HG03280 (cell line): ENCODE measurements at regions not wholly inside any gene's neighbourhood (a gene's known extent, or its start where the extent isn't known, plus 50 kb on each side); places are given as distances from the start of the nearest gene placed in this dataset.

Source experiments
- ATAC-seq: cut with Tn5 transposase; IDR thresholded peaks from one replicate; pipeline ENCODE4 v1.9.1; 2021; ENCODE audit warnings: mild to moderate bottlenecking, moderate library complexity; ENCODE audit not compliant: unreplicated experiment

DNA sequence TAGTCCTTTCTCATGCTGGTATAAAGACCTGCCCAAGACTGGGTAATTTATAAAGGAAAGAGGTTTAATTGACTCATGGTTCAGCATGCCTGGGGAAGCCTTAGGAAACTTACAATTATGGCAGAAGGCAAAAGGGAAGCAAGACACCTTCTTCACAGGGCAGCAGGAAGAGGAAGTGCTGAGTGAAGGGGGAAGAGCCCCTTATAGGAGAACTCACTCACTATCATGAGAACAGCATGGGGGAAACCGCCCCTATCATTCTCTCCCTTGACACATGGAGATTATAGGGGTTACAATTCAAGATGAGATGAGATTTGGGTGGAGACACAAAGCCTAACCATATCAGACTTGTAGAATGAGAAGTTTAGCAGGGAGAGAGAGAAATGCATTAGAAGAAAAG lies 373.3 kb upstream of the DIAPH2 start:
- ATAC-seq: no peak

DNA sequence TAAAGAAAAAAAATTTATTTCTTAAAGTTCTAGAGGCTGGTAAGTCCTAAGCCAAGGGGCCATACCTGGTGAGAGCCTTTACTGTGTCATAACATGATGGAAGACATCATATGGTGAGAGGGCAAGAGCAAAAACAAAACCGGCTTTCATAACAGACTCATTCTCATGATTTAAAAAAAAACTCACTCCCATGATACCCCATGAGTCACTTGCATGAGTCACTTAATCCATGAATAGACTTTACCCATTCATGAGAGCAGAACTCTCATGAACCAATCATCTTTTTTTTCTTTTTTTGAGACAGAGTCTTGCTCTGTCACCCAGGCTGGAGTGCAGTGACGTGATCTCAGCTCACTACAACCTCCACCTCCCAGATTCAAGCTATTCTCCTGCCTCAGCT lies 369.7 kb upstream of the DIAPH2 start:
- no peak for ATAC-seq

DNA sequence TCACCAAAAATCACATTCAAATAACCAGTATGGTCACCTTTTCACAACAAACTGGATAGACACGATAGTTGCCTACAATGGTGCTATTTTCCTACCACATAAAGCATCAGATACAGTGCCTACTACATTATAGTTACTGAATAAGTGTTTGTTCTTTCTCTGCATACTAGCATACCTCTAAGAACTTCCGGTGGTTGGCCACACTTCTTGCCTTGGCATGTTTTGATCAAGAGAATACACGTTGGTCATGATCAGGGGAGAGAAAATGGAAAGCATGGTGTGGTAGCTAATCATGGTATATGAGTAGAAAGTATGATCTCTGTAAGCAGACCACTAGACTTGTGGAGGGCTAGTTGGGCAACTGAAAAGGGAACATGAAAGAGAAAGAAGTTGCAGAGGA lies 322.8 kb upstream of the DIAPH2 start:
- ATAC-seq: no peak

DNA sequence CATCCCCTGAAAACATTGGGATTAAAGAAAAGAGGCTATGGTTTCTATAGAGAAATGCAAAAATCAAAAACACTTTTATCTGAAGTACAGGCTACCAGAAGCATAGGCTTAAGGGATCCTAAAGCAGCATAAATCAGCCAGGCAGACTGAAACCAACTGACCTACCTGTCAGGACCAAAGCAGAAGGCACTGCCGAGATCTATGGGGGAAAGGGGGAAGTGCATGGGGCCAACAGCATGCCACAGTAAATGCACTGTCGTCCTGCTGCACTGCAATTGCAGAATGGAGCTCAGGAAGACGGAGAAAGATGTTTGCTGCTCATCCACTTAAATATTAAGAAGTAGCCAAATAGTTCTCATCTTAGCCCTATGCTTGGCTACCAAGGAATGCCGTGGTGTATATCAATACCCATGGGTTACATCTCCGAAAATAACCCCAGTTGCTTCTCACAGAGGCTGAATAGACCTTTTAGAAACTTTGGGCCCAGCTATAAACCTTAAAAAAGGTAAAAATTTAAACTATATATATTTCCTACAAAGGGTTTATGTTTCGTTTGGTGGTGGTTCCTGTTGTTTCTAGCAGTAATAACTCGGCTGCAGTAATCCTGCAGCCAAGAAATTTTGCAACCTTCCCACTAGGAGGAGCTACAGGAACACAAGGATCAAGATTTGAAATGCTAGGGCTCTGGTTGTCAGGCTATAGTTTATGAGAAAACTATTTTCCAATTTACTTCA lies 312.2 kb upstream of the DIAPH2 start:
- no peak for ATAC-seq

DNA sequence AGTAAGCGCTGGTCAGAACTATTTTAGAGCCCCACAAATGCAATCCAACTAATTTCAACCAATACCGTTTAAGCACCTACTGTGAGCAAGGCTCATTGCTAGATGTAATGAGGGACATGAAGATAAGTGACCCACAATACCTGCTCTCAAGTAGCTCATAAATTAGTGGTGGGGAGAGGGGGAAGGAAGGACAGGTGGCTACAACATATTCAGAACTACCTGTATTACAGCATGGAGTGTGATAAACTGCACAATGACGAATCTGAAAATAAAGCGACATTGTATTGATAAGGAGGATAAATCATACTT lies 311.6 kb upstream of the DIAPH2 start:
- no peak for ATAC-seq

DNA sequence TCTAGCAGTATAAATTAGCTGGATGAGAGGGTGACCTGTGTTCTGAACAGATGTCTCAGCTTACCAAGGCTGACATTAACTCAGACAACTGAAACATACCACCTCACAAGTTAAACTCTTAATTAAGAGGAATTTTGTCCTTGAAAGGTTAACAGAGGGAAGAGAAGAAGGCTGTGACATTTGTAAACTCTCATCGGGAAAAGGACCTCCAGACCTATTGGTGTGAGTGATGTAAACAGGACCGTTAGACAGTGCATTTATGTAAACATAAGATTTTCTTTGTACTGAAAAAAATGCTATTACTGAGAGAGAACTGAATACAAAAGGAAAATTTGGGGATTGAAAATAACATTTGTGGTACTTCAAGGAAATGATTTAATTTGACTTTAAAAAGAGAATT lies 308.4 kb upstream of the DIAPH2 start:
- no peak for ATAC-seq

DNA sequence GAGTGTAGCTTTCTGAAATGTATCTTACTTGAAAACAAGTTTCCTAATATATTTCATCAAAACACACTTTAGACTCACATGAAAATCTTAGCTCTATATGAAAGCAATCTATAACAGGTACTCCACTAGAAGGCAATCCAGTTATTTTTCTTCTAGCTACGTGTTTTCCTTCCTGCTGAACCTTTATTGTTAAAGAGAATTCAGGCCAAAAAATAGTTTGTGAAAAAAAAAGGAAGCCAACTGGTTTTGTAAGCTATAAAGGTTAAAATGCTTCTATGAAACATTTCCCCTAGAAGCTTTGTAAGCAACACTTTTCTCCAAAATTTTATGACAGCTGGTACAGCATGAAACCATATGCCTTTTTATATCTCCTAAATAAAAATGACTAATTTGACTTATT lies 304.7 kb upstream of the DIAPH2 start:
- no peak for ATAC-seq

DNA sequence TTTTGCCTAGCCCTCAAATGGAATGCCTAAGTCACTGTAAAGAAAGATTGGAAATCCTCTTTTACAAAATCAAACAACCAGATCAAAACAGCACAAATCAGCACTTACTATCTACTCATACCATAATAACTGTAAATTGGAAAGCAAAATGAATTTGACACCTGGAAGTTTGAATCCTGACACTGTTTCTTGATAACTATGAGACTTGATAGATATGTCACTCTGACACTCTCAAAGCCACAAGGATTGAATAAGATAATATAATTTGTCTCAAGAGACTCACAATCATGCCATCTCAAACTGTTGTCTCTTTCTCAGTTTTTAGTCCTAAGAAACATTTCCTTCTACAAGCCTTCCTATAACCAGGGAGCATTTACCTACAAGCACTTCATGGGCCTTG lies 302.6 kb upstream of the DIAPH2 start:
- no peak for ATAC-seq

DNA sequence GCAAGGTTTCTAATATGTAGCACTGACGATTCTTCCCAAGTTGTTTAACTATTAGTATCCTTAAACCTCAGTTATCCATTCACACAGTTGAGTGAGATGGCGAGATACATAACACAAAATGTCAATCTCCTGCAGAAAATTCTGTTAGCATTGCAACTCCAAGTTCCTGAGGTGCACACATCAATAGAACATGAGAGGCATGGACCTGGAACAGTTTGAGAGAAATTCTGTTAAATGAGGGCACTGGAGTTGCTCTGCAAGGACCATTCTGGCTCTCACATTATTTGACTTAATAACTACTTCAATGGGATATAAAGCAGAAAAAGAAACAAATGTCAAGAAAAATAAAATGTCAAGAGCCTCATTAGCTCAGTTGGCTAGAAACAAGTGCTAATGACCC lies 301.2 kb upstream of the DIAPH2 start:
- no peak for ATAC-seq

DNA sequence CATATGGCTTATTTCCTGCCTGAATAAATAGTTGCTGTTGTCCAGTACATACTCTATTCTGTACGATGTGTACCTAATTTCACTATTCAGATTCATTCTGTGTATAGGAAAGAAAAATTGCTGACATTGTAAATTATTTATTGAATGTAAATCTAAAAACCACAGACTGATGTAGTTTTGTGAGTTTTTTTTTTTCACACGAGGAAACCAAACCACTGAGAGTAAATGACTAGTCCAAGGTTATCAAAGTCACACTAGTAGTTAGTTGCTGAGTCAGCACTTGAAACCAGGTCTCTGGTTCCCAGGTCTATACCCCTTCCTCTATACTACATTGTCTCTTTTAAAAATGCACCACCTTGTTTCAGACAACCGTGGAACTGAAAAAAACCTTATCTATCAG lies 298.3 kb upstream of the DIAPH2 start:
- ATAC-seq: no peak

DNA sequence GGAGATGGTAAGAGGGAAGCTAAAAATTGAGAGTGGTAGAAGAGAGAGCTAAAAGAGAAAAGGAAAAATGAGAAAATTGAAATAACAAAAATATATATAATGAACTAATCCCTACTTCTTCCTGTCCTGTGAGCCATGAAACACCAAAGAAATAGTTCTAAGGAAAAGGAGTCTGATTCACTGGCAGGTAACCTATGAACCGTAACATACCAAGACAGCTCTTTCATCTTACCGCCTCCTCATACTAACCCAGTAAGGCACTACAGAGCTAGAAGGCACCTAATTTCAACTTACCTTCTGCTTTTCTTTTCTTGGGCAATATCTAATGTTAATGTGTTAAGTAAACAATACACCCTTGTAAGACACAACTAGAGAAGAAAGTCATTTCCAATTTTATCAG lies 297.7 kb upstream of the DIAPH2 start:
- ATAC-seq: no peak

DNA sequence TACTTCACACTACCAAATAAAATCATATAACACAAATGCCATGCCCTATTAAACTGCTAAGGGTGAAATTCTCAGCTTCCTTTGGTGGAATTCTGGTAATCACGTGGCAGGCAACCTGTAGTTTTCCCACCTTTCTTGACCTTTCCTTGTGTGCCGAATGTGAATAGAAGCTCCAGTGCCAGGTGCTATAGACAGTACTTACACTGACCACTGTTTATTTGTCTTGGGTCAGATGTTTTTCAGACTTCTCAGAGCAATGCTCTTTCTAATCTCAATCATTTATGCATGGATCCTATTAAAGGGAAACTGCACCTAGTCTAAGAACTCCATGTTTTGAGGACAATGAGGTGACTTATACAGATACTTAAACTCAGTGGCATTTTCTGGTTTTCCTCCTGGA lies 296.8 kb upstream of the DIAPH2 start:
- no peak for ATAC-seq

DNA sequence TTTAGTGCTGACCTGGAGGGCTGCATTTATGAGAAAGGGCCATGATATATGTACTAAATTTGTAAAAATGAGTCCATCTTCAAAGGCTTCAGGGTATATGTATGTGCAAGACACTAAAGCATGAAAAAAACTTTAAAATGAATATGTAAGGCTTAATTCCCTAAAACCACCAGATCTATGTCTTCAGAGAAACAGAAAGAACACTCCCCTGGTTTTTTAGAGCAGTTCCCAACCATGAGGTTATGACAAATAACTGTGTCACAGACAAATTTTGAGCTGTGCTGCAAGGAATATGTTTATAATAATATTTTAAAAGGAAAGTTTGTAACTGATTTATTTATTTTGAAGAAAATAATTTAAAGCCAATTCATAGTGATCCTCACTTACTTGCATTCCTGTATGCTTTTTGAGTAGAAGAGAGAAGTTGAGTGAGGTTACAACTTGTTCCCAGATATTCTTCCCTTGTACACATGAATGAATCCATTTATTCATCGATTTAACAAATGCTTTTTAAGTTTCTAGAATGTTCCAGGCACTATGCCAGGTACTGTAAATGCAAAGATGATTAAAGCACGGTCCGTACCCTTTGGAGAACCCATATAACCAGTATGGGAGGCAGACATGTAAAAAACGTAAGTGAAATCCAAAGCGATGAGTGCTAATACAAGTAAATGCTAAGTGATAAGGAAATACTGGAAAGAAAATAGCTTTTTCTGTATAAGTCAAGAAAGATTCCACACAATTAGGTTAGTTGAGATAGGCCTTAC lies 295.2 kb upstream of the DIAPH2 start:
- no peak for ATAC-seq

DNA sequence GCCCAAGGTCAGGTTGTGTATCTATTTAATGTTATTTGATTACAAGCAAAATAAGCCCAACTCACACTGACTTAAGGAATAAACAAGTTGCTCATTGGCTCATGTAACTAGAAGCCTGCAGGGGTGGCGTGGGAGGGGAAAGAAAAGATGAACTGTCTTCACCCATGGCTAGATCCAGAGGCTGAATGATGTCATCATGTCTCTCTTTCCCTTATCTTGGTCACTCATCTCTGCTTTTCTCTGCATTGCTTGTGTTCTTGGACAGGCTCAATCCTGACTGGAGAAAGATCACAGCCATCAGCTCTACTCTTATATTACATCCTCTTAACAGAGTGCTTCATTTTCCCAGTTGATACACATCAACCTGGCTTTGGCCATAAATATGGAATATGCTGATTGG lies 290.0 kb upstream of the DIAPH2 start:
- no peak for ATAC-seq

DNA sequence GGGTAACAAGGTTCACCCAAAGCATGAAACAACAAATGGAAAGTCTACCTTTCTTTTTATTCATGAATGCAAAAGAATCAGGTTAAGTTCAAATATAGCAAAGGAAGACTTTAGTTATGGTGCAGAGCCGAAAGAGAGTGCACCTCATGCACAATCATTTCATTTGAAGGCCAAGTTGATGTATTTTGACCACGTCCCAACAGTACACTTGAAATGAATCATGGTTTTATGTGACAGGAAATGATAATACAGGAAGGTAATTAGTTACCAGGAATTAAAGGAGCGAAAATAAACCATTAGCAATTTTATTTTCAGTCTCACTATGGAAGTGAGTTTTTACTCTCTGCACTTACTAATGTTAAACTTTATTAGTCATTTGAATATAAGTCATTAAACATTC lies 281.2 kb upstream of the DIAPH2 start:
- ATAC-seq: no peak

DNA sequence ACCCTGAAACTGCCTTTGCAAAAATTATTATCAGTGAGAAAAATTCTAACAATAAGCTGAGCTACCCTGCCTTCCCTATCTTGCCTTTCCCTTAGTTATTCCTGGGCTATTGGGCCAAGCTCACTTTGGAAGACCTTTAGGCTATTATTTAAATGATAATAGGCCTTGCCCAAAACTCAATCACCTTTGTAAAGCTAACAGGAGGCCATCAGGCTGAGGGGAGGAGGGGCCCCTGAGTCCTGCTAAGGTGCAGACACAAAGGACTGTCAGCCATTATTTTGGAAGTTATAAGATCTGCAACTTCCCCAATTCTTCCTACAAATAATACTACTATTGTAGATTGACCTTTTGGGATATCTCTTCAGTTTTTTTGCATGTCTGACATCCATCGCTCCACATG lies 278.8 kb upstream of the DIAPH2 start:
- no peak for ATAC-seq

DNA sequence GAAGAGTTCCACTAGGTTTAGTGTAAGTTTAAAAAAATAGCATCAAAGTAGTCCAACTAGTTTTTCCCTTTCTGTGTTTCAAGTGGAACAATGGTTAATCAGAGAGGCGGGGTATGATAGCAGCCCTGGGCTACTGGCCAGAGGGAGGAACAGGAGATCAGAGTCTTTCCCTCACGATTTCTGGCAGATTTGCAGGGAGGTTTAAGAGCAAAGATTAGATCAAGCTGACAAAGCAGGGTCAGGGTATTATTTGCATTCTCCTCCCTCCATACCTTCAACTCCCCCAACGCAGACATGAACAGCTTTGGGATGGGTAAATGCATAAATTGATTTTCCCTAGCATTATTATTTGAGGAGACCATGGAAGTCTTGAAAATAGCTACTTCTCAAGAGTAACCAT lies 277.6 kb upstream of the DIAPH2 start:
- no peak for ATAC-seq

DNA sequence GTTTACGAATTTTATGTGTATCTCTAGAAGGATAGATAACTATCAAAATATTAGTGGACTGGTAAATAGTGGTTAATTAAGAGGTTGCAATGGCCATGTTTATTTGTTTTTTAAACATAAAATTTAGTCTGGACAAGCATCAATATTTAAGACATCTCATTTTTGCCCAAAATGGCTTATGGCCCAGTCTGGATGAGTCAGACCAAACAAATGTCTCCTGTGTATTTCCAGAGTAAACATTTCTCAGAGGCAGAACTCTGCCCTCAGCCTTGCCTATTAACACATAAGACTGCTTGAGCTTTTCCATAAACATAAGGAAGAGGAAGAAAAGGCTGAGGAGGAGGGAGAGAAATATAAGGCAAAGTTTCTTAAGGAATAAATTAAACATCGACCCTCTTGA lies 277.1 kb upstream of the DIAPH2 start:
- no peak for ATAC-seq

DNA sequence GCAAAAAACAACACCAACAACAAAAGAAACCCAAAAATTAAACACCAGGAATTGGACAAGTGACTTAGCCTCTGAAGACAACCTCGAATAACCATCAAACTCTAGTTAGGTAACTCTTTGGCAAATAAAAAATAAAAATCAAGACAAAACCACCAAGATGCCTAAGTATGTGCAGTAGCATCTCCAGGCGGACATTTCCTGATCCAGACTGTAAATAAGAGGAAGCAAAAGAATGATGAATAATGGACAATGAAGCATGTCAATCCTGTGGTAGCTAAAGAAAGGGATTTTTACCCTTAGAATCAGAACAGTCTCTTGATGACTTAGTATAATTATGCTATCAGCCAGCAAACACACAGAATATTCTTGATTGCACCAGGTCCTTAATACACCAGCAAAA lies 276.7 kb upstream of the DIAPH2 start:
- no peak for ATAC-seq

DNA sequence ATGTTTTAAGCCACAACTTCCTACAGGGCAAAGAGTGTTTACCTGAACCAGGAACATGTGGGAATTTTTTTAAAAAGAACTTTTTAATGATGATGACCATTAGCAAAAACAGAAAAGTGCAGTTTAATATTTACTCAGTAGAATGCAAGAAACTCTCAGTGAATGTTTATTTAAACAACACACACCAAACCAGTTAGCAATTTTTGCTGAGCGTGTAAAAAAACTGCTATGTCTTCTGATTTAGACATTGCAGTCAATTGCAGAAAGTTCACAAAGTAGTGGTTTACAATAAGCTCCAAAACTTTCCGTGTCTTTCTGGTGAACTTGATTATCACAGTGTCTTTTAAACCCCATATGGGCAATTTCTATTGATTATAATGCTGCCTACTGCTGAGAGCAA lies 273.7 kb upstream of the DIAPH2 start:
- ATAC-seq: no peak

DNA sequence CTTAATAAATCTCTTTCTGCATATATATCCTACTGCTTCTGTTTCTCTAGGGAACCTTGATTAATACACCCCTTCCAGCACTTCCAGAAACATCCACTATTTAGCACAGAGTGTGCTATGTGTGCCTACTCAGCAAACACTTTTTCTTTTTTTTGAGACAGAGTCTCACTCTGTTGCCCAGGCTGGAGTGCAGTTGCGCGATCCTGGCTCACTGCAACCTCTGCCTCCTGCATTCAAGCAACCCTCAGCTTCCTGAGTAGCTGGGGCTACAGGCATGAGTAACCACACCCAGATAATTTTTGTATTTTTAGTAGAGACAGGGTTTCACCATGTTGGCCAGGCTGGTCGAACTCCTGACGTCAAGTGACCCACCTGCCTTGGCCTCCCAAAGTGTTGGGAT lies 266.9 kb upstream of the DIAPH2 start:
- ATAC-seq: no peak

DNA sequence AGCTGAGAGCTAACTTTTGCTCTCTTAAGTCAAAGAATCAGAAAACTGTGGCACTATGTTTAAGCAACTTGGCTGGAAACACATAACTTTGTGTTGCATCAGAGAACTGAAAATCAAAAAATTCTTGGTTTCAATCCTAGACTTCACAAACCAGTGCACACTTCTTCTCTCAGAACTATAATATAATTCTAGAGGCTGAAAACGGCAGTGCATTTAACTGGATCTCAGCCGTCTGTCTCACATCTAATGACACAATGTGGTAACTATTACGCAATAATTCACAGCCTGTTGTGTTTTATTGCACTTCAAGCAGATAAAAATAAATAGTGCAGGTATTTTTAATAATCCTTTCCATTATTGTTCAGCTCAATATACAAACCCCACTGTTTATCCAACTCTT lies 260.6 kb upstream of the DIAPH2 start:
- ATAC-seq: no peak

DNA sequence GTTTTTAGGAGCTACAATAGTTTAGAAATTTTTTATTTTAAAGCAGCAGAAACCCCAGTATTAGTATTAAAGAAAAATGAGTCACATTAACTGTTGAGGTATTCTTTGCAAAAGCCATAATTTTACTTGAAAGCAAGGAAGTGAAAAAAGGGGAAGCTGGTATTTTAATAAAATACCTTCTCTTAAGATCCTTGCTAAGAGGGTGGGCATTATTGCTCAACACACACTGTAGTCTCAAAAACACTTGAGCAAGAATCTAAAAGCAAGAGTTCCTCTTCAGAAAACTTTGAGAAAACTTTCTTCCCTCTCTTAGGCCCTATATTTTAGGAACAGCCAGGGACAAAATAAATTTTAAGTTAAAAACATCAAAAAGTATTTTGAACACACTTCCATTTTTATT lies 259.4 kb upstream of the DIAPH2 start:
- no peak for ATAC-seq
